MM.1S (cell line): ENCODE measurements at regions not wholly inside any gene's neighbourhood (a gene's known extent, or its start where the extent isn't known, plus 50 kb on each side); places are given as distances from the start of the nearest gene placed in this dataset.

Experiments
- EZH2 ChIP-seq: fragments of 300-600 bp; sonication (generic); optimal IDR thresholded peaks from 2 replicates; pipeline ENCODE3; 2017; ENCODE audit warnings: low read depth, mild to moderate bottlenecking, antibody characterized with exemption, low read length, mixed read lengths
- EZH2phosphoT487 ChIP-seq: fragments of 300-600 bp; sonication (generic); IDR thresholded peaks from 2 replicates; pipeline ENCODE4 v1.6.1; 2018; ENCODE audit warnings: antibody characterized with exemption, low read length
- TF ChIP-seq, protein P1 (sequence below): fragments of 300-600 bp; sonication (generic); IDR thresholded peaks from 2 replicates; pipeline ENCODE4 v1.5.1; 2016; ENCODE audit warnings: antibody characterized with exemption, low read length, mixed read lengths

DNA sequence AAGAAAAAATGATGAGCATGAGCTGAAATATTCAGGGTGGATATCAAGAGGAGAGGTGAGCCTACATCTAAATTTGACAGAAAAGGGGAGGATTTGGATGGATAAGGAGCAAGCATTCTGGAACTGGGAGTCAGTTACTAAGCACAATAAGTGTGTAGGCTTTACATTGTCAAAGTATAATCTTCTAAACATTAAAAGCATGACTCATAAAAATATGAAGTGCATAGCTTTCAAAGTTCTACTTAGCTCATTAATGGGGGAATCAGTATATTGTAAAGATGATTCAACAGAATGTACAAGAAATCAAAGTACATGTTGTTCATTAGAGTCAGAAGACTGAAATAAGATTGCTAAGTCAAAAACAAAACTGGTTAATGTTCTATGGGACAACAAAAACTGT, 248.0 kb upstream of the GAS1 start:
- TF ChIP-seq, protein P1, sequence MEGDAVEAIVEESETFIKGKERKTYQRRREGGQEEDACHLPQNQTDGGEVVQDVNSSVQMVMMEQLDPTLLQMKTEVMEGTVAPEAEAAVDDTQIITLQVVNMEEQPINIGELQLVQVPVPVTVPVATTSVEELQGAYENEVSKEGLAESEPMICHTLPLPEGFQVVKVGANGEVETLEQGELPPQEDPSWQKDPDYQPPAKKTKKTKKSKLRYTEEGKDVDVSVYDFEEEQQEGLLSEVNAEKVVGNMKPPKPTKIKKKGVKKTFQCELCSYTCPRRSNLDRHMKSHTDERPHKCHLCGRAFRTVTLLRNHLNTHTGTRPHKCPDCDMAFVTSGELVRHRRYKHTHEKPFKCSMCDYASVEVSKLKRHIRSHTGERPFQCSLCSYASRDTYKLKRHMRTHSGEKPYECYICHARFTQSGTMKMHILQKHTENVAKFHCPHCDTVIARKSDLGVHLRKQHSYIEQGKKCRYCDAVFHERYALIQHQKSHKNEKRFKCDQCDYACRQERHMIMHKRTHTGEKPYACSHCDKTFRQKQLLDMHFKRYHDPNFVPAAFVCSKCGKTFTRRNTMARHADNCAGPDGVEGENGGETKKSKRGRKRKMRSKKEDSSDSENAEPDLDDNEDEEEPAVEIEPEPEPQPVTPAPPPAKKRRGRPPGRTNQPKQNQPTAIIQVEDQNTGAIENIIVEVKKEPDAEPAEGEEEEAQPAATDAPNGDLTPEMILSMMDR: no peak
- TF ChIP-seq EZH2: no peak
- TF ChIP-seq EZH2phosphoT487: no peak
